HG03558 (cell line): ENCODE measurements at regions not wholly inside any gene's neighbourhood (a gene's known extent, or its start where the extent isn't known, plus 50 kb on each side); places are given as distances from the start of the nearest gene placed in this dataset.
"Not testable (repeated sequence)": the region's sequence is repeated elsewhere in the genome, so short reads cannot be mapped to it uniquely, and the experiment has no call there.

Experiments used
- ATAC-seq: cut with Tn5 transposase; IDR thresholded peaks from one replicate; pipeline ENCODE4 v1.9.1; 2021; ENCODE audit warnings: moderate number of reproducible peaks; ENCODE audit not compliant: unreplicated experiment; ENCODE audit errors: extremely low read depth

DNA sequence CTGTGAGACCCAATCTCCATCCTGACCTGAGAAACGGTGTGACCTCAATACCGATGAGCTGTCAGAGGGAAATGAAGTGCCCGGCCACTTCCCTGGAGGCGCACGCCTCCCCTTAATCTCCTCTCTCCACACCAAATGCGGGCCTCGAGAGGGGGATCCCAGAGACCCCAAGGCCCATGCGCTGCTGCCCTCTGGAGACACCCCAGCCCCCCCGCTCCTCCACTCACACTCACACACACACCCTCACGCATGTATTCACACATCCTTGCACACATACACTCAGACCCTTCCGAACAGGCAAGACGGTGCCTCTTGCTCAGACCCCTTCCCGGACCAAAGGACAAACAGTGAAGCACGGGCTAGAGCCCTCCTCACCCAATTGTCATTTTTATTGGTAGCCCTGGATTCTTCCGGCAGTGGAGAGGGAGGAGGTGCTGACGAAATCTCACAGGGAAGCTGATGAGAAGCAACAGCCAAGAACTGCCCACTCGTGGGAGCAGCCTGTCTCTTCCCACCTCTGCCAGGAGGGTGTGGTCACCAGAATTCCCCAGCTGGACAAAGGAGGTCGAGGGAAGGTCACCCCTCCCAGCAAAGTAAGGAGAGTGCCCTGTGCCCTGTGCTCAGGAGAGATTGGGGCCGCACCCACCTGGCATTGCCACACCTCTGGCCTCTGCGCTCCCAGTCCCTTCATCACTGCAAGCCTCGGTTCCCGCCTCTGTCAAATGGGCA, 136.0 kb upstream of the TNRC6C start:
- no peak for ATAC-seq

DNA sequence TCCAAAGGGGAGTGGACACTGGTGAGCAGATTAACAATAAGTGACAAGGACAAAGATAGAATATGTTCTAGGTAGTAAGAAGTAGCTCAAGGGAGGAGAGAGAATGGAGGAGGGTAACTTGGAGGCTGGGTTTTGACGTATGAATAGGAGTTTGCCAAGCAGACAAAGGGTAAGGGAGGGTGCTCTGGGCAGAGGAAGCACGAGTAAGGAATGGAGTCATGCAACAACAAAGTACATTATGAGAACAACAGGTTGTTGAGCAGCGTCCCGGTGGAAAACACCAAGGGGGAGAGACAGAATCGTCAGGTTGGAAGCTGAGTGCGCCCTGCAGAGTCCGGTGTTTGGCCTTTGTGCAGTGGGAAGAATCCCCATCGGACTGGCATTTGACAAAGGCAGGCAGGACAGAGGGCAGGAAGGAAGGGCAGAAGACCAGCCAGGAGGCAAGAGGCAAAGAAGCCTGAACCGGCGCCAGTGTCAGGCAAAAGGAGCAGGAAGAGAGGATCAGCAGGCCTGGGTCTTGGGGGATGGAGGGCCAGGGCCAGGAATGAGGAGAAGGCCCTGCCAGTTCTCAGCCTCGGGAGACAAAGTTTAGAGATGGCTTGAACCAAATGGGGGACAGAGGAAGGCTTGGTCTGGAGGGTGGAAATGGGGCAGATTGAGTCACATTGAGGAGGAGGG, 134.3 kb upstream of the TNRC6C start:
- no peak for ATAC-seq

DNA sequence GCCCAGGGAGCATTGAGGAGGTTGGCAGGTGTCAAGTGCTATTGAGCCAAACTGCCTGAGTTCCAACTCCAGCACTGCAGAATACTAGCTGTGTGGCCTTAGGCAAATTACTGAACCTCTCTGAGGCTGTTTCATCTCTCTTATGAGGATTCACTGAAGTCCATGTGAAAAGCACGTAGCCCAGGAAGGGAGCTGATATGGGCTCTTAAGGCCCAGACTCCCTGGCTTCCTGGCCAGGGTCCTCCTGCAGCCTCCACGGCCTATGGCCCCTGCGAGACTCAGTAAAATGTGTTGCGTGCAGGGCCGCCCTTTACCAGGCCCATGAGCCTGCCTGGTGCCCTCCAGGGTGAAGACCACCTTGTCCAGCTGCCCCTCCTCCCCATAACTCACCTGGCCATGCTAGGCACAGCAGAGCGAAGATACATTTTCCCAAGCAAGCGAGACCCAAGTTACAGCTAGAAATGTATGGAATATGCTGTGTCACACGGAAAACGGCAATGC, 133.7 kb upstream of the TNRC6C start:
- no peak for ATAC-seq

DNA sequence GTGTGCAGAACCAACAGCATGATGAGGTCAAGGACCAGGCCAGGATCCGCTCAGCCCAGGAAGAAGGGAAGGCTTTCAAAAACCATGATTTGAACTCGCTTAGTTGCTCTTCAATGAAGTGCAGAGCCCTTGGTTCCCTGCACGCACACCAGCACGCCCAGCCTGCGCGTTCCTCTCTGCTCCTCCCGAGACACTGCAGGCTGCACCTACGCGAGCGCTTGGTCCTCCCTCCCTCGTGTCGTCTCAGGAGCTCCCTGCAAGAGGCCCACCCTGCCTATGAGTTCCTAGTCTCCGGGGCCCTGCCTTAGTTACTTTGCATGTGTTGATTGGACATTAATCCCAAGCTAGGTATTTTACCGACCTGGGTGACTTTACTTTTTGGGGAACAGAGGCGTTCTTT, 132.9 kb upstream of the TNRC6C start:
- no peak for ATAC-seq

DNA sequence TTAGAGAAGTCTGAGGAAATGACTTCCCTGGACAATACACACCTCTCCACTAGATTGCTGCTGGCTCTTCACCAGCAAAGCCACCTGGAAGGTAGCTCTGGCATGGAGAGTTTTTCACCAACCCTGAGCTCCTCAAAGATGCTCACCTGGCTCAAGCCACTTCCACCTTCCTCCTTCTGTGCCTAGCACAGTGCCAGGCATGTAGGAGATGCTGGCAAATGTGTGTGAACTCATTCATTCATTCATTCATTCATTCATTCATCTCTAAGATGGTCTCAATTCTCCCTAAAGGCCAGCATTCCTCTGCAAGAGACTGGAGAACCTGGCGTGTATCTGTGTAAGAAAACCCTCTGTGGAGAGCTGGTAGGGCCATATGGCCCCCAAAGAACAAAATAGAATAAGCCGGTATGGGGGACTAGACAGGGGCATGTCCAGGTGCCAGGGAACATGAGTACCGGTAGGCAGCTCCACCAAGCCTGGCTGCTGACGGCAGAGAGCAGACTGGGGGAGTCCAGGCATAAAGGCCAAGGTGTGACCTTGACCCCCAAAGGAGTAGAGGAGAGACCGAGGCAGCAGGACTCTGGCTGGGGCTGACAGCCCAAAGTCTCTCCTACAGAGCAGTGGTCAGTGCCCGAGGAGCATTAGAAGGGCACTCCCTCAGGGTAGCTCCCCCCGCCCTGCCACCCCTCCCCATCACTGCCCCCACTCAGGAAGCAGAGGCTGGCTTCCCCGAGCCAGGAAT, 132.2 kb upstream of the TNRC6C start:
- no peak for ATAC-seq

DNA sequence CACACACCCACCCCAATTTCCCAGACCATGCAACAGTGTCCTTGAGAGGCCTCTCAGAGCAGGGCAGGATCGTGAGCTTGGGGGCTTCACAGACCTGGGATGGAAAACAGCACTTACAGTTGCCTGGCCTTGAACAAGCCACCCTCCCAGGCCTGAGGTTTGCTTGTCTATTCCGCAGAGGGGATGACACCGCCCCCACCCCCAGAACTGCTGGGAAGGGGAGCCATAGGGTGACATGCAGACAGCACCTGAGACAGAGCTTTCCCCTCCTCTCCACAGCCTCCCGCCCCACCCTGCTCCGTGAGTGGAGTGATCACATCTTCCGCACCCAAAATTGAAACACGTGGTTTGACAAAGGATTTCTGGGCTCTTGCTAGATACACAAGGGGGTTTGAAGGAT, 131.5 kb upstream of the TNRC6C start:
- ATAC-seq = no peak

DNA sequence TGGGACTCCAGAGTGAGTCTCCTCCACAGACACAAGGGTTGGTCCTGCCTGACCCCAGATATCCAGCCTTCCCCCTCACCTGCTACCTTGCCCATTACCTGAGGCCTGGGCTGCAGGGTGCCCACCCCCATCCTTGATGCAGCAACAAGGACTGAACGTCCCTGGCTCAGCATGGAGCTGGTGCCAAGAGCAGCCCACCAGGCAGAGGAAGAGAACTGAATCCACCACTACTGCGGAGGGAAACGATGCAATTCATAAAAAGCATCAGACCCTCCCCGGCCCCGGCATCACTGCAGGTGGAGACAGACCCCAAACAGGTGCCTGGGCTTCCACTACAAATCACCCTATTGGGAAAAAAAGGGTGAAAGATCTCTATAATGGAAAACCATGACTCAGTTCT, 131.0 kb upstream of the TNRC6C start:
- no peak for ATAC-seq

DNA sequence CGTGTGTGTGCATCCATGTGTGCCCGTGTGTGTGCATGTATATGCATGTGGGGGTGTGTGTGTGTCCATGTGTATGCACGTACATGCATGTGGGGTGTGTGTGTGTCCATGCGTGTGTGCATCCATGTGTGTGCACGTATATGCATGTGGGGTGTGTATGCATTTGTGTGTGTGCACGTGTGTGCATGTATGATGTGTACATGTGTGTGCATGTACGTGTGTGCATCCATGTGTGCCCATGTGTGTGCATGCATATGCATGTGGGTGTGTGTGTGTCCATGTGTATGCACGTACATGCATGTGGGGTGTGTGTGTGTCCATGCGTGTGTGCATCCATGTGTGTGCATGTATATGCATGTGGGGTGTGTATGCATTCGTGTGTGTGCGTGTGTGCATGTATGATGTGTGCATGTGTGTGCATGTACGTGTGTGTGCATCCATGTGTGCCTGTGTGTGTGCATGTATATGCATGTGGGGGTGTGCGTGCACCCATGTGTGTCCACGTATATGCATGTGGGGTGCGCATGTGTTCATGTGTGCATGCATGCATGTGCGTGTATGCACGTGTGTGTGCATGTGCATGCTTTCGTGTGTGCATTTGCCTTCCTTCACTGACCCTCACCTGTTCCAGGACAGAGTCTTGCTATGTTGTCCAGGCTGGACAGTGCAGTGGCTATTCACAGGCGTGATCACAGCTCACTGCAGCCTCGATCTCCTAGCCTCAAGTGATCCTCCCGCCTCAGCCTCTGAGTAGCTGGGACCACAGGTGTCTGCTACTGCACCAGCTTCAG, 129.6 kb upstream of the TNRC6C start:
- ATAC-seq = no peak

DNA sequence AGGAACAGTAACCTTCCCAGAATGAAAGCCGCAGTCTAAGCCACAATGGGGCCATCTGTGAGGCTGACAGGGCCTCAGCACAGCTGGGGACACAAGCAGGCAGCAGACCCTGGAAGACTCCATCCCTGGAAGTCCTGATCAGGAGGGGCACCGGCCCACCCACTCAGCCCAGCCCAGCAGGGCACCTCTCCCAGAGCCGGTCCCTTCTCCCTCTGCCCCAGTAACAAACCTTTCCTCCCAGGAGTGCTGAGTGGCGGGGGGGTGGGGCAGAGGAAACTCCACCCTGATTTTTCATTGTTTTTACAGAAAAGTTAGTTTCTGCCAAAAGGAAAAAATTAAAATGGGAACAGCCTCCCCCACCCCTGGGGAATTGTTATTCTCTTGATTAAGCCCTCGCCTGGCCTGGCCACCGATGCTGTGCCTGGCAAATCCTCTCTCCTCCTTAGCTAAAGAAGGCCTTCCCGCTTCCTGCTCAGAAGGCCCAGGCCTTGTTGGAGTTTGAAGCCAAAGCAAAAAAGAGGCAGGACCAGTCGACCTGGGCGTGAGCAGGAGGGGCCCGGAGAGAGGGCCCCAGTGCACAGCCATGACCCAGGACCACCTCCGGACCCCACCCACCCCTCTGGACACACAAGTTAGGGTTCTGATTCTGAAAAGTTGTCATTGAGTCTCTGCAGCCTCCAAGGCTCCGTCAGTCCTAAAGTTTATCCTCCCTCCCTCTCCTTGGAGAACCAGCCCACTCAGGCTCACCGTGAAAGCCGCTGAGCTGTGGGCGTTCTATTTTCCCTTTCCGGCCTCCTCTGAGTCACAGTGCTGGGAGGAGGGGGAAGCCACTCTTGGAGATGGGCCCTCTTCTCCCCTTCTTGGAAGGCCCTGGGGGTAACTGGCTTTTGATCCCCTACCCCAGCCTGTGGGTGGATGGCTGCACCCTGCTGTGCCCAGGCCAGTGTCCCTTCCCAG, 128.4 kb upstream of the TNRC6C start:
- no peak for ATAC-seq

DNA sequence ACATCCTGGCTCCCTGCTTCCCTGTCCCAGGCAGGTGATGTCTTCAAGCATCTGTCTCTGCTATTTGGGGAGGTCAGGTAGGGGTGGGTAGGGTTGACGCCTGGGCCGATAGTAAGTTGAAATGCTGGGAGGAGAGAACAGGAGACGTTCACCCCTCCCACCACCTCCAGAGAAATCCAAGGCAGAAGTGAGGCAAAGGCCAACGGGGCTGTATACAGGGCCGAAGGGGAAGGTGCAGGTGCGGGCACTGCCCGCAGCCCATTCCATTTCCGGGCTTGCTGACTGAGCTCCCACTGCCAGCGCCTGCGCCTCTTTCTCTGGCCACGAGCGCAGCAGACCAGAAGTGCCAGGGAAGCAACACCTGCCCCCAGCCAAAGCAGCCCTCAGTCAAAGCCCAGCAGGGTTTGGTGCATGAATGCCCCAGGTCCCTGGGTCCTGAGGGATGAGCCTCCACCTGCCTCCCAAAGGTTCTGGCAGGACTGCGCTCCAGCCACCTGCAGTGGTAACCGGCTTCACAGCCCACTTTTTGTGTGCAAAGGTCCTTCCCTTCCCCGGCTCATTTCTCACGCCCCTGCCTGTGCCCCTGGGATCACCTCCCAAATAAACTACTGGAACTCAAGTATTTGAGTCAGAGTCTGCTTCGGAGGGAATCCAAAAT, 127.6 kb upstream of the TNRC6C start:
- no peak for ATAC-seq

DNA sequence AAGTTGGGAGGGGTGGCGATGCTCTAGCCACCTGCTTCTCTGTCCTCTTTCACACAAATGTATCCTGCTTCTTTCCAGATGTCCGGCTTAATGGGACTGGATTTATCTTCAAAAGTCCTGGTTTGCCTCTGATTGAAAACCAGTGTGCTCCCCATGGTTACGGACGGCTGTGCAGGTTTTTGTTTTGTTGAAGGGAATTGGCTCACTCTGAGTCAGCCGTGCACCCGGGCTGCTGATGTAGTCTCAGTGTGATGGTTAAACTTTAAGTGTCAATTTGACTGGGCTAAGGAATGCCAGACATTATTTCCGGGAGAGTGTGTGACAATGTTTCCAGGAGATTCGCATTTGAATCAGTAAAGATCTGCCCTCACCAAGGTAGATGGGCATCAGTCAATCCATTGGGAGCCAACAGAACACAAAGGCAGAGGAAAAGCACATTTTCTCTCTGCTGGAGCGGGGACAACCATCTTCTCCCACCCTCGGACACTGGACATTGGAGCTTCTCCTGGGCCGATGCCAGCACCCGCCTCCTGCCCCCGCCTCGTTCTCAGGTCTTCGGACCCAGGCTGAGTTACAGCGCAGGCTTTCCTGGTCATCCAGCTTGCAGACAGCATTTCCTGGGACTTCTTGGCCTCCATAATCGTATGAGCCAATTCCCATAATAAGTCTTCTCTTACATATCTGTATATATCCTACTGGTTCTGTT, 126.9 kb upstream of the TNRC6C start:
- ATAC-seq = no peak

DNA sequence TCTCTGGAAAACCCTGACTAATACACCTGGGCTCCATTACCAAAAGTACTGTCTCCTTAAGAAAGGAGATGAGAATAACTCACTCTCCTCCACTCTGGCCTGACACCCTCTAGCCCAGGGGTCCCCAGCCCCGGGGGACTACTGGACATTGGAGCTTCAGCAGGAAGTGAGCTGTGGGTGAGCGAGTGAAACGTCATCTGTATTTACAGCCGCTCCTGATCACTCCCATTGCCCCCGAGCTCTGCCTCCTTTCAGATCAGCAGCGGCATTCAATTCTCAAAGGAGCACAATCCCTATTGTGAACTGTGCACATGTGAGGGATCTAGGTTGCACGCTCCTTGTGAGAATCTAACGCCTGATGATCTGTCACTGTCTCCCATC, 126.3 kb upstream of the TNRC6C start:
- no peak for ATAC-seq

DNA sequence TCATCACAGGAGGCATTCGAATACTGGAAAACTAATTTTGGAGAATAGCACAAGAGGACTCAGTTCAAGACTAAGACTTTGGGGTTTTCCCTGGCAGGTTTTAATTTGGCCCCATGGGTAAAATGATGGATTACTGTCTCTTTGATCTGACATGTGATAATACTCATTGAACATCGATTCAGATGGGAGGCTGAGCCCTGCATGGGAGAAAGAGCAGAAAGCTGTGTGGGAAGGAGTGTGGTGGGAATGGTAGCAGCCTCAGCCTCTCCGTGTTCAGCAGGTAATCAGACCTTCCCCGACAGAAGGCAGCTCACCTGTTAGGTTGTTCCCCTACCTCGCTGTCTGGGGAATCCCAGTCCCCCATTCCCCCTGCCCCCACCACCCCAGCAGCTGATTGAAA, 124.7 kb upstream of the TNRC6C start:
- ATAC-seq = no peak

DNA sequence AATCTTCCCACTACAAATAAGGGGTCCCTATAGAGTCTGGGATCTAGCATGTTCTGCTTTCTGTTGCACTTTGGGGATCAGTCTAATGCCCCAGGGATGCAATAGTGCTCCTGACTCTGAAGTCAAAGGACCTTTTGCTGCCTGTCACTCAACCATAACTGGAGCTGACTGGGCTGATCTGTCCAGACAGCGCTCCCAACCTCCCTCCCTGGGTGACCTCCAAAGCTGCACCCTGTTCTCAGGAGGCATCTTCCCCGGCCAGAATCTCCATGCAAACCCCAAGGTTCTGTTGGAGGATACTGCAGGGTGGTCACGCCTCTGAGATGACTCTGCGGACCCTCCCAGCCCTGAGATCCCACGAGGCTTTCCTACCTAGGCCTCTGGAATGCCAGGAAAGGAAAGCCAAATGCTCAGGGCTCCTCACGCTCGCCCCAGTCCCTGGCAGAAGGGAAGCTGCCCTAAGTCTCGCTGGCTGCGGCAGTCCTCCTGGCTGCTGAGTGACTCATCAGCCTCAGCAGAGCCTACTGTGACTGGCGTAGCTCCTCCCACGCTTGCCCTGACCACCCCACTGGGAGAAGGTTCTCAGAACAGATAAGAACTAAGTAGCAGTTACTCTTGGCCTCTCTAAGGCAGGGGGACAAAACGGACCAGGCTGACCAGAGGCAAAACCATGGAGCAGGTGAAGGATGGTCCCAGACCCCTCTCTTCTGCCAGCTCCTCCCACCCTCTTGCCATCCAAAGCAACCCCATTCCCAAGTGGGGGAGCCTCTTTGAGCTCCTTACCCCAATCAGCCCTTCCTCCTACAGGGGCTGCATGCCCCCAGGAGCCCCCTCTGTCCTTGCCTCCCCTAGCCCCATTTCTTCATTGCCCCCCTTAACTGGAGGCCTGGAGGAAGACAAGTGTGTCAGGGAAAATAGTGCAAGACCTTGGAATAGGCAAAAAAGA, 124.1 kb upstream of the TNRC6C start:
- no peak for ATAC-seq

DNA sequence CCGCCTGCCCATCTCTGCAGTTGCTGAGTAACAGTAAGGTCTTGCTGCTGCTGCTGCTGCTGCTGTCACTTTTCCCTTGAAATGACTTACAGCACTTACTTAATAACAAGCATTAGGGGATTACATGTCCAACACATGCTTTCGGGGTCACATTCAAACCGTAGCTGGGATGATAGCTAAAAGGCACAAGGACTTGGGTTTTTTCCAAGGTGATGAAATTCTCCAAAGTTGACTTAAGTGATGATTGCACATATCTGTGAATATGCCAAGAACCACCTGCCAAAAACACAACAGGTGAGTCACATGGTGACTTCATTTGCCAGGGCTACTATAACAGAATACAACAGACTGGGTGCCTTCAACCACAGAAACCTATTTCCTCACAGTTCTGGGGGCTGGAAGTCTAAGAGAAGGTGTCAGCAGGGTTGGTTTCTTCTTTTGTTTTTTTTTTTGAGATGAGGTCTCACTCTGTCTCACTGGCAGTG, 121.9 kb upstream of the TNRC6C start:
- ATAC-seq = no peak

DNA sequence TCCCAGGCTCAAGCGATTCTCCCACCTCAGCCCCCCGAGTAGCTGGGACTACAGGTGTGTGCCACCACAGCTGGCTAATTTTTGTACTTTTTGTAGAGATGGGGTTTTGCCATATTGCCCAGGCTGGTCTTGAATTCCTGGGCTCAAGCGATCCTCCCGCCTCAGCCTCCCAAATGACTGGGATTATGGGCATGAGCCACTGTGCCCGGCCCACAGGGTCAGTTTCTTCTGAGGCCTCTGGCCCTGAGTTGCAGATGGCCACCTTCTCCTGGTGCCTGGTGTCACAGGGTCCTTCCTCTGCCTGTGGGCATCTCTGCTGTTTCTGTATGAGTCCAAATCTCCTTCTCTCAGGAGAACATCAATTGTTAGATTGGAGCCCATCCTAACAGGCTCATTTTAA, 121.4 kb upstream of the TNRC6C start:
- ATAC-seq = not testable (repeated sequence)

DNA sequence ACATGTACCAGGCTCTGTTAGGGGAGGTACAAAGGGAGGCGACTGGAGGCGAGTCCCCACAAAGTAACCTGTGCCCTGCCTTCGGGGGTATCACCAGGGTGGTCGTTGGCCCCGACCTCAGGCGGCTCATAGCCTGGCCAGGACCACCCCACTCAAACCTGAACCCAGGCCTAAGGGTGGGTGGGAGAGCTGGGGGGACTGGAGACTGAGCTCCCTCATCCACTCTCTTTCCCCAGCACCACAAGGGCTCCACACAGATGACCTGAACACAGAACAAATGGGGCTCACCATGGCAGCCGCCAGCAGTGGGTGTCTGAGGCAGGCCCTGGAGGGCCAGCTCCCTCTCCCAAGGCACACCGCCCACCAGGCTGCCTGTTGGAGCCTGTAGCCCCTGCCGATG, 120.6 kb upstream of the TNRC6C start:
- no peak for ATAC-seq
